Gastroesophageal sphincter (tissue), 4 donors: ENCODE measurements at regions not wholly inside any gene's neighbourhood (a gene's known extent, or its start where the extent isn't known, plus 50 kb on each side); places are given as distances from the start of the nearest gene placed in this dataset.
"Not testable (repeated sequence)": the region's sequence is repeated elsewhere in the genome, so short reads cannot be mapped to it uniquely, and the experiment has no call there.

Experiments used
- ATAC-seq: fragments of 150-250 bp; one replicate; pipeline ENCODE4 v1.9.1; 2016; ENCODE audit warnings: mild to moderate bottlenecking, moderate library complexity
- H3K27ac ChIP-seq, 4 donors: fragments of 200-600 bp; sonication (generic) in 3 of 4; 1 replicate in 3 of 4; 2 replicates in 1 of 4; pipeline ENCODE4 v1.5.1; 2016 to 2019
- H3K27me3 ChIP-seq: fragments of 200-600 bp; sonication (generic); one replicate; pipeline ENCODE4 v1.5.1; 2019
- H3K36me3 ChIP-seq, 2 donors: fragments of 200-600 bp; sonication (generic); one replicate each; pipeline ENCODE4 v1.5.1; 2019; ENCODE audit warnings: control low read depth in 1 of 2
- H3K4me1 ChIP-seq, 3 donors: fragments of 200-600 bp; sonication (generic); 1 replicate in 2 of 3; 2 replicates in 1 of 3; pipeline ENCODE4 v1.5.1; 2016 to 2019; ENCODE audit warnings: control low read depth in 2 of 3
- H3K4me3 ChIP-seq, 2 donors: fragments of 200-600 bp; sonication (generic); one replicate each; pipeline ENCODE4 v1.5.1; 2019; ENCODE audit warnings: mild to moderate bottlenecking in 1 of 2, moderate library complexity in 1 of 2
- H3K9me3 ChIP-seq, 3 donors: fragments of 200-600 bp; sonication (generic); one replicate each; pipeline ENCODE4 v1.5.1; 2017 to 2019; ENCODE audit warnings: control low read depth in 2 of 3
- CTCF ChIP-seq, 4 experiments: fragments of 200-600 bp in 2 of 4; fragments of 450-650 bp in 2 of 4; sonication (generic) in 1 of 4; IDR thresholded peaks; one replicate each; pipeline ENCODE4 v1.5.1; 2017 to 2019; ENCODE audit warnings: antibody characterized with exemption in 4 of 4, mild to moderate bottlenecking in 2 of 4, moderate library complexity in 2 of 4
- EP300 ChIP-seq: sonication (generic); formaldehyde crosslinking; IDR thresholded peaks from one replicate; pipeline ENCODE4 v1.6.1; 2017; ENCODE audit warnings: antibody characterized with exemption, mild to moderate bottlenecking
- POLR2A ChIP-seq, 2 donors: fragments of 450-650 bp; IDR thresholded peaks; one replicate each; pipeline ENCODE4 v1.6.1; 2017; ENCODE audit warnings: antibody characterized with exemption in 2 of 2, mild to moderate bottlenecking in 2 of 2, moderate library complexity in 1 of 2
- POLR2AphosphoS5 ChIP-seq: sonication (generic); formaldehyde crosslinking; IDR thresholded peaks from one replicate; pipeline ENCODE4 v1.6.1; 2017; ENCODE audit warnings: antibody characterized with exemption
- WGBS, 2 donors: methylation state at CpG; one replicate each; pipeline ENCODE4 v1.1.5; 2018; ENCODE audit warnings: low coverage in 1 of 2; 5-methylcytosine and 5-hydroxymethylcytosine counted together

GRCh38 chr6:115838763-115839401 lies 221.8 kb downstream of the FRK start:
- TF ChIP-seq CTCF (IDR thresholded peaks at IDR 0.05): peak in 2 of 4 experiments; percentile 11 to 26
- no peak for TF ChIP-seq POLR2AphosphoS5
- TF ChIP-seq EP300: no peak
- TF ChIP-seq POLR2A (IDR thresholded peaks at IDR 0.05): no peak
- H3K9me3 ChIP-seq: no peaks in the 10 kb centered on the region
- H3K36me3 ChIP-seq: no peaks in the 10 kb centered on the region
- no peak overlapping the region for H3K4me3 ChIP-seq
- 56 to 80% methylated on average over 3 of the region's 3 CpGs for WGBS, 2 donors
- no peak overlapping the region for H3K27ac ChIP-seq
- H3K4me1 ChIP-seq: no peaks in the 10 kb centered on the region
- ATAC-seq: no peak
- no peaks in the 10 kb centered on the region for H3K27me3 ChIP-seq

GRCh38 chr6:115838216-115838615 lies 222.5 kb downstream of the FRK start:
- ATAC-seq: no peak
- H3K27ac ChIP-seq: no peak overlapping the region
- H3K9me3 ChIP-seq: no peaks in the 10 kb centered on the region
- no peaks in the 10 kb centered on the region for H3K36me3 ChIP-seq
- TF ChIP-seq POLR2A (IDR thresholded peaks at IDR 0.05) (no peak), EP300 (no peak), CTCF (IDR thresholded peaks at IDR 0.05) (no peak), POLR2AphosphoS5 (no peak)
- no peaks in the 10 kb centered on the region for H3K27me3 ChIP-seq
- WGBS, 2 donors: 88 to 100% methylated on average over 3 to 4 of the region's 4 CpGs
- H3K4me1 ChIP-seq: no peaks in the 10 kb centered on the region
- no peak overlapping the region for H3K4me3 ChIP-seq

GRCh38 chr6:115836374-115836773 lies 224.3 kb downstream of the FRK start:
- H3K4me3 ChIP-seq, H3K36me3 ChIP-seq, ATAC-seq, H3K27me3 ChIP-seq, H3K27ac ChIP-seq, H3K4me1 ChIP-seq, H3K9me3 ChIP-seq: not testable (repeated sequence)
- WGBS, 2 donors: no CpG with 5 or more reads among the region's 13 CpGs

- WGBS, 2 donors: 79 to 86% methylated on average over 2 of the region's 2 CpGs
- Histone ChIP-seq H3K27ac (no peak overlapping the region), H3K4me1 (no peaks in the 10 kb centered on the region), H3K27me3 (no peaks in the 10 kb centered on the region), H3K36me3 (no peaks in the 10 kb centered on the region), H3K9me3 (no peaks in the 10 kb centered on the region), H3K4me3 (no peak overlapping the region)
- no peak for TF ChIP-seq EP300
- no peak for TF ChIP-seq POLR2A (IDR thresholded peaks at IDR 0.05)
- no peak for TF ChIP-seq CTCF (IDR thresholded peaks at IDR 0.05)
- no peak for TF ChIP-seq POLR2AphosphoS5
- no peak for ATAC-seq
Measured at GRCh38 chr6:115835314-115835713, 225.4 kb downstream of the FRK start.

- H3K9me3 ChIP-seq, ATAC-seq, H3K4me1 ChIP-seq, H3K27me3 ChIP-seq, H3K27ac ChIP-seq, H3K4me3 ChIP-seq, H3K36me3 ChIP-seq: not testable (repeated sequence)
- no CpG with 5 or more reads among the region's 27 CpGs for WGBS, 2 donors
Measured at GRCh38 chr6:115834542-115834941, 226.1 kb downstream of the FRK start.

GRCh38 chr6:115832786-115833185 lies 227.9 kb downstream of the FRK start:
- 7 to 57% methylated on average over 1 of the region's 1 CpG for WGBS, 2 donors
- H3K36me3 ChIP-seq: no peaks in the 10 kb centered on the region
- no peak overlapping the region for H3K27ac ChIP-seq
- no peaks in the 10 kb centered on the region for H3K4me1 ChIP-seq
- TF ChIP-seq CTCF (IDR thresholded peaks at IDR 0.05) (no peak), POLR2AphosphoS5 (no peak), POLR2A (IDR thresholded peaks at IDR 0.05) (no peak), EP300 (no peak)
- H3K27me3 ChIP-seq: no peaks in the 10 kb centered on the region
- no peaks in the 10 kb centered on the region for H3K9me3 ChIP-seq
- H3K4me3 ChIP-seq: no peak overlapping the region
- ATAC-seq: no peak
